Dedifferentiated amniotic fluid mesenchymal stem cell (primary cell): ENCODE measurements at regions not wholly inside any gene's neighbourhood (a gene's known extent, or its start where the extent isn't known, plus 50 kb on each side); places are given as distances from the start of the nearest gene placed in this dataset.
"Not testable (repeated sequence)": the region's sequence is repeated elsewhere in the genome, so short reads cannot be mapped to it uniquely, and the experiment has no call there.

Experiments used
- DNase-seq: peaks from one replicate; pipeline ENCODE4 v3.0.0-alpha.2; 2016; ENCODE audit errors: extremely low spot score

- not testable (repeated sequence) for DNase-seq
These were observed 77.8 kb downstream of the LIMS4 start for GRCh38 chr2:110394769-110395168.

DNA sequence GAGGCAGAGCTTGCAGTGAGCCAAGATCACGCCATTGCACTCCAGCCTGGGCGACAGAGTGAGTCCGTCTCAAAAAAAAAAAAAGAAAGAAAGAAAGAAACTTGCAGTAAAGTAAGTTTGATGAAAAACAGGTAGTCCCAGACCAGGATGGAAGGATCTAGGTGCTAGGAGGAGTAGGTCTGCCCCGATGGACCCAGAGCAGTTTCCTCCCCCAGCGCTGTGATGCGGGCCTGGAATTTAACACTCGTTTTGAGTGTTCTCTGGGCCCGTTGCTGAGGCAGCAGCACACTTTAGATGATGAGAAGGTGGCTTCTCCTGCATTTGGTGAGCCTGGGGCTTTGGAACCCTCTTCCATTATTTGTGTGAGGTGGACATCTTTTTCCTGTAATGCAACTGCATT lies 80.2 kb downstream of the LIMS4 start:
- DNase-seq, result not testable (repeated sequence)

DNA sequence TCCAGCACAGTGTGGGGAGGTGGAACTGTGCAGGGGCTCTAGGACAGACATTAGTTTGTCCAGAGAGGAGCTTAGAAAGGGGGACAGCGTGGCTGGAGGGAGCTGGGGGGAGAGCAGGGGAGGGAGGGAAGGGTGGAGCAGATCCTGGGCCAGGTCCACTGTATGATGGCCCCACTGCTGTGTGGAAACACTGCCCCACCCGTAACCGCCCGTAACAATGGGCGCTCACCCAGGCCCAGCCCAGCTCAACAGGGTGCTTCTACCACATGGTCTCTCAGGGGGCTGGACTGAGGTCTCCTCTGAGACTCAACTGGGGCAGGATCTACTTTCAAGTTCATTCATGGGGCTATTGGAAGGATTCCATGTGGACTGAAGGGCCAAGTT lies 81.6 kb downstream of the LIMS4 start:
- DNase-seq, result not testable (repeated sequence)

GRCh38 chr2:110390351-110391034 lies 82.1 kb downstream of the LIMS4 start:
- DNase-seq, result not testable (repeated sequence)

DNA sequence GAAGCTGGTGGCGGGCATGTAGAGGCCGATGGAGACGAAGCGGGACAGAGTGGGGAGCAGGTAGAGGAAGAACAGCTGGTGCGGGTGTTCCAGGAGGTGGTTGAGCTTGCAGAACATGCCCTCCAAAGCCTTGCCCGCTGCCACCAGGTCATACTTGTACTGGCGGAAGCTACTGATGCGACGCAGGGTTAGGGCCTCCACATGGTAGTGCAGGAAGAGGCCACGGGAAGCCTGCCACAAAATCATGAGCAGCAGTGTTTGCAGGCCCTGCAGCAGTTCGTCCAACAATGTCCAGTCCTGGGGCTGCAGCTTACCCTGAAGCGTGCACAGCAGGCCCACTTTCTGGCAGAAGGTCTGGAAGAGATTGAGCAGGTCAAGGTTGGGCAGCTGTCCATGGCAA lies 85.6 kb downstream of the LIMS4 start:
- DNase-seq, result not testable (repeated sequence)

DNA sequence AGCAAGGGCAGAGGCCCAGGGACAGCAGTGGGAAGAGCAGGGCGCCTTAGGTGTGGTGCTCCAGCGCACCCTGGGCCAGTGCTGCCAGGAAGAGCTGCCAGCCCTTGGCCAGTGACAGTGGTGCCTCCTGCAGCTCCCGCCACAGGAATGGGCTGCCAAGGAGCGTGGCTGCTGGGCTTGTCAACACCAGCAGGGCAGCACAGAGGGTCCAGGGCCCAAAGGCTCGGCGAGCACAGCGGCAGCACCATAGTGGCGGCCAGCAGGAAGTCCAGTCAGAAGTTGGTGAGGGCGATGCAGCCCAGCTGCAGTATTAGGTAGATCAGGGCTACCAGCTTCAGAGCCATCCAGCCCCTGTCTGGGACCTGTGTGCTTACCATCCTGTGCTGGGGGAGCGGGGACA lies 86.1 kb downstream of the LIMS4 start:
- DNase-seq, result not testable (repeated sequence)

- DNase-seq, result not testable (repeated sequence)
These were observed 87.9 kb downstream of the LIMS4 start for GRCh38 chr2:110384736-110385119.

GRCh38 chr2:110384109-110384735 lies 88.4 kb downstream of the LIMS4 start:
- not testable (repeated sequence) for DNase-seq

GRCh38 chr2:110383163-110384048 lies 89.2 kb downstream of the LIMS4 start:
- not testable (repeated sequence) for DNase-seq

- not testable (repeated sequence) for DNase-seq
These were observed 99.1 kb downstream of the LIMS4 start for GRCh38 chr2:110373519-110373918.

- not testable (repeated sequence) for DNase-seq
These were observed 101.0 kb downstream of the LIMS4 start for GRCh38 chr2:110371633-110372032.

DNA sequence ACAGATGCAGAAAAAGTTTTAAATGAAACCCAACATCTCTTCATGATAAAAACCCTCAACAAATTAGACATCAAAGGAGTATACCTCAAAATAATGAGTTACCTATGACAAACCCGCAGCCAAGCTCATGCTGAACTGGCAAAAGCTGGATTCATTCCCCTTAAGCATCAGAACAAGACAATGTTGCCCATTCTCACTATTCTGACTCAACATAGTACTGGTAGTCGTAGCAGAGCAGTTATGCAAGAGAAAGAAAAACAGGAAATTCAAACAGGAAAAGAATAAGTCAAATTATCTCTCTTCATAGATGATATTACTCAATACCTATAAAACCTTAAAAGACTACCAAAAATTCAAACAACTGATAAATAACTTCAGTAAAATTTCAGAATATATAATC lies 115.0 kb downstream of the LIMS4 start:
- not testable (repeated sequence) for DNase-seq

DNA sequence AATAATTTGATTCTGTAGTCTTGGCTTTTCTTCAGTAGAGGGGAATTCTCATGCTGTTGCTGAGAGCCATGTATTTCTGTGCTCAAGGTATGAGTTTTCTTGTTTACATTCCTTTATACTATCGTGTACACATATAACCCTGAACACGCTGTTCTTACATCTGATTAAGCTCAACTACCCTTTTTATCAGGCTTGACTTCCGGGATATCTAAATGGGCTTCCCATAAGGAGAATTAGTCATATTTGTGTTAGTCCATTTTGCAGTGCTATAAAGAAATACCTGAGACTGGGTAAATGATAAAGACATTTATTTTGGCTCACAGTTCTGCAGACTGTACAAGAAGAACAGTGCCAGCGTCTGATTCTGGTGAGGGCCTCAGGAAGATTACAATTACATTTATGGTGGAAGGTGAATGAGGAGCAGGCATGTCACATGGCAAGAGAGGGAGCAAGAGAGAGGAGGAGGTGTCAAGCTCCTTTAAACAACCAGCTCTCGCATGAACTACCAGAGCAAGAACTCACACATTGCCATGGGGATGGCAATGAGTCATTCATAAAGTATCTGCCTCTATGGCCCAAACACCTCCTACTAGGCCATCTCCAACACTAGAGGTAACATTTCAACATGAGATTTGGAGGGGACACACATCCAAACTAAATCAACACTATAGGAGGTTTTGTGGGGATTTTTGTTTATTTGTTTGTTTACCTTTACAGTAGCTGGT lies 118.2 kb downstream of the LIMS4 start:
- DNase-seq, result not testable (repeated sequence)

GRCh38 chr2:110350718-110351117 lies 121.9 kb downstream of the LIMS4 start:
- DNase-seq, result not testable (repeated sequence)

GRCh38 chr2:110348902-110349301 lies 123.7 kb downstream of the LIMS4 start:
- not testable (repeated sequence) for DNase-seq

DNA sequence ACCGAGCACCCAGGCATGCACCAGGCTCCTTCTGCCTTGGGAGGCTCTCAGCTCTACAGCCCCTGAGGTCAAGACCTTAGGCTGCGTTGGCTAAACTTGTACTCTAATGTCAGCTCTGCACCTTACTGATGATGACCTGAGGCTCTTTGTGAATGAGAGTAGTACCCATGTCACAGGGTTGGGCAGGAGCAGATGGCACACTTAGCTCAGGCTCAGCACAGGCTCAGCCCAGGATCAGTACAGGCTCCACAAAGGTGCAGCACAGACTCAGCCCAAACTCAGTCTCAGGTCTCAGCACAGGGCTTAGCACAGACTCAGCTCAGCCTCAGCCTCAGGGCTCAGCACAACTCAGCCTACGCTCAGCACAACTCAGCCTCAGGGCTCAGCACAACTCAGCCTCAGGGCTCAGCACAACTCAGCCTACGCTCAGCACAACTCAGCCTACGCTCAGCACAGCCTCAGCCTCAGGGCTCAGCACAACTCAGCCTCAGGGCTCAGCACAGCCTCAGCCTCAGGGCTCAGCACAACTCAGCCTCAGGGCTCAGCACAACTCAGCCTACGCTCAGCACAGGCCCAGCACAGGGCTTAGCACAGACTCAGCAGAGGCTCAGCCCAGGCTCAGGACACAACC lies 128.1 kb downstream of the LIMS4 start:
- not testable (repeated sequence) for DNase-seq

- not testable (repeated sequence) for DNase-seq
These were observed 129.7 kb upstream of the MTLN start for GRCh38 chr2:110342077-110342476.

DNA sequence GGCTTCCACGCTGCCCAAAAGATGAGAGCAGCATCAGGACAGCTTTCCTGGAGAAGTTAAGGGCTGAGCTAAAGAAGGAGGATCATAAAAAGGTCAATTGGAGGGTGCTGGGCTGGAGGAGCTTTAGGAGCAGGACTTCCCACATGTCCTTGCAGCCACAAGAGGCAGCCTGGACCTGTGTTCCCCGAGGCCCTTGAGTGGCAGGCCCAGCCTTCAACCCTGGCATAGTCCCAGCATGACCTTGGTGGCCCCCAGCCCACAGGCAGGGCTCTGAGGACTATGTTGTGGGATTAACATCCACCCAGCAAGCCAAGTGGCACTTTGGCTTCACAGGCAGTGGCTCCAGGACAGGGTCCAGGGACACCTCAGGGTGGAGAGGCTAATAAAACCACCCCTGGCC lies 126.8 kb upstream of the MTLN start:
- not testable (repeated sequence) for DNase-seq

- not testable (repeated sequence) for DNase-seq
These were observed 126.1 kb upstream of the MTLN start for GRCh38 chr2:110338277-110339003.

GRCh38 chr2:110336071-110336470 lies 123.7 kb upstream of the MTLN start:
- not testable (repeated sequence) for DNase-seq
